Transverse colon (tissue), 4 donors: ENCODE measurements at regions not wholly inside any gene's neighbourhood (a gene's known extent, or its start where the extent isn't known, plus 50 kb on each side); places are given as distances from the start of the nearest gene placed in this dataset.
"Not testable (repeated sequence)": the region's sequence is repeated elsewhere in the genome, so short reads cannot be mapped to it uniquely, and the experiment has no call there.

Experiments used
- DNase-seq: peaks from one replicate; pipeline ENCODE4 v3.0.0-alpha.2; 2019
- H3K27ac ChIP-seq, 4 donors: fragments of 200-600 bp; sonication (generic); 2 replicates each; pipeline ENCODE4 v1.5.1; 2016 to 2018; ENCODE audit warnings: inconsistent platforms in 4 of 4
- H3K27me3 ChIP-seq: fragments of 200-600 bp; sonication (generic); 2 replicates; pipeline ENCODE4 v1.5.1; 2017; ENCODE audit warnings: inconsistent platforms
- H3K36me3 ChIP-seq, 4 donors: fragments of 200-600 bp; sonication (generic); 2 replicates each; pipeline ENCODE4 v1.5.1; 2017 to 2019; ENCODE audit warnings: inconsistent platforms in 4 of 4
- H3K4me1 ChIP-seq, 4 donors: fragments of 200-600 bp; sonication (generic); 2 replicates each; pipeline ENCODE4 v1.5.1; 2017 to 2020; ENCODE audit warnings: inconsistent platforms in 4 of 4
- H3K4me3 ChIP-seq, 4 donors: fragments of 200-600 bp; sonication (generic); 1 replicate in 1 of 4; 2 replicates in 3 of 4; pipeline versions ENCODE4 v1.5.1 to v1.6.1; 2017 to 2019; ENCODE audit warnings: inconsistent platforms in 4 of 4
- H3K9me3 ChIP-seq, 2 donors: fragments of 200-600 bp; sonication (generic); 2 replicates each; pipeline ENCODE4 v1.5.1; 2017 to 2019; ENCODE audit warnings: inconsistent platforms in 2 of 2
- EP300 ChIP-seq: sonication (generic); formaldehyde crosslinking; IDR thresholded peaks from one replicate; pipeline ENCODE4 v1.6.1; 2017; ENCODE audit warnings: antibody characterized with exemption, low read depth
- POLR2A ChIP-seq: fragments of 450-650 bp; IDR thresholded peaks from one replicate; pipeline ENCODE4 v1.6.1; 2016; ENCODE audit warnings: antibody characterized with exemption, mild to moderate bottlenecking, moderate library complexity
- POLR2AphosphoS5 ChIP-seq, 3 donors: sonication (generic); formaldehyde crosslinking; IDR thresholded peaks; one replicate each; pipeline ENCODE4 v1.6.1; 2016; ENCODE audit warnings: antibody characterized with exemption in 3 of 3
- WGBS, 2 donors: methylation state at CpG; one replicate each; pipeline ENCODE4 v1.1.5; 2018; ENCODE audit warnings: low coverage in 1 of 2; 5-methylcytosine and 5-hydroxymethylcytosine counted together
- in situ Hi-C, 4 donors: fragments of 200-750 bp; cut with MboI; loops; one replicate each; pipeline versions ENCODE4 v1.15.0 to v1.15.1; 2017; ENCODE audit warnings: low sequenced_read_pairs in 3 of 4, low pct_ligation_motif_present in 1 of 4, low pct_unique_long_range_greater_than_20kb in 1 of 4
- intact Hi-C: fragments of 100-400 bp; cut with DNase I; formaldehyde crosslinking; loops from one replicate; pipeline ENCODE4 v1.15.1; 2023; ENCODE audit warnings: low total_unique reads
- TF ChIP-seq, protein P1 (sequence below), 5 experiments: fragments of 200-600 bp in 3 of 5; fragments of 450-650 bp in 2 of 5; sonication (generic) in 3 of 5; IDR thresholded peaks; 1 replicate in 2 of 5; 2 replicates in 3 of 5; pipeline ENCODE4 v1.5.1; 2016 to 2017; ENCODE audit warnings: antibody characterized with exemption in 5 of 5, inconsistent platforms in 3 of 5, mild to moderate bottlenecking in 2 of 5, moderate library complexity in 1 of 5

- WGBS, 2 donors, result 33 to 48% methylated on average over 3 of the region's 3 CpGs
- TF ChIP-seq POLR2A (no peak), POLR2AphosphoS5 (IDR thresholded peaks at IDR 0.05) (no peak), EP300 (no peak)
- TF ChIP-seq, protein P1, sequence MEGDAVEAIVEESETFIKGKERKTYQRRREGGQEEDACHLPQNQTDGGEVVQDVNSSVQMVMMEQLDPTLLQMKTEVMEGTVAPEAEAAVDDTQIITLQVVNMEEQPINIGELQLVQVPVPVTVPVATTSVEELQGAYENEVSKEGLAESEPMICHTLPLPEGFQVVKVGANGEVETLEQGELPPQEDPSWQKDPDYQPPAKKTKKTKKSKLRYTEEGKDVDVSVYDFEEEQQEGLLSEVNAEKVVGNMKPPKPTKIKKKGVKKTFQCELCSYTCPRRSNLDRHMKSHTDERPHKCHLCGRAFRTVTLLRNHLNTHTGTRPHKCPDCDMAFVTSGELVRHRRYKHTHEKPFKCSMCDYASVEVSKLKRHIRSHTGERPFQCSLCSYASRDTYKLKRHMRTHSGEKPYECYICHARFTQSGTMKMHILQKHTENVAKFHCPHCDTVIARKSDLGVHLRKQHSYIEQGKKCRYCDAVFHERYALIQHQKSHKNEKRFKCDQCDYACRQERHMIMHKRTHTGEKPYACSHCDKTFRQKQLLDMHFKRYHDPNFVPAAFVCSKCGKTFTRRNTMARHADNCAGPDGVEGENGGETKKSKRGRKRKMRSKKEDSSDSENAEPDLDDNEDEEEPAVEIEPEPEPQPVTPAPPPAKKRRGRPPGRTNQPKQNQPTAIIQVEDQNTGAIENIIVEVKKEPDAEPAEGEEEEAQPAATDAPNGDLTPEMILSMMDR (IDR thresholded peaks at IDR 0.05), result no peak
- Histone ChIP-seq H3K9me3 (no peaks in the 10 kb centered on the region), H3K27me3 (no peaks in the 10 kb centered on the region), H3K36me3 (no peaks in the 10 kb centered on the region), H3K4me3 (no peak overlapping the region), H3K27ac (peak overlapping the region; percentile 22 to 64 (median 58)), H3K4me1 (peaks cover 3 to 14% (median 9%) of the 10 kb centered on the region in 4 donors)
- intact Hi-C loops (no loop called here), in situ Hi-C loops (no loop called here)
- DNase-seq, result peak; percentile 60
These were observed 224.2 kb upstream of the RUNX1 start for GRCh38 chr21:35273333-35273732.

- in situ Hi-C loops, H3K27ac ChIP-seq: not testable (repeated sequence)
These were observed 222.4 kb upstream of the RUNX1 start for GRCh38 chr21:35271344-35272118.

GRCh38 chr21:35268817-35269216 lies 219.7 kb upstream of the RUNX1 start:
- Histone ChIP-seq H3K27me3 (no peaks in the 10 kb centered on the region), H3K4me3 (no peak overlapping the region), H3K9me3 (no peaks in the 10 kb centered on the region), H3K4me1 (peaks cover 0 to 7% (median 2%) of the 10 kb centered on the region in 4 donors), H3K27ac (no peak overlapping the region), H3K36me3 (no peaks in the 10 kb centered on the region)
- no peak for TF ChIP-seq POLR2A
- TF ChIP-seq, protein P1 (IDR thresholded peaks at IDR 0.05), result no peak
- in situ Hi-C loops (no loop called here), intact Hi-C loops (no loop called here)
- DNase-seq, result no peak
- 81 to 82% methylated on average over 4 of the region's 4 CpGs for WGBS, 2 donors

More at GRCh38 chr21:35271344-35272118, 222.4 kb upstream of the RUNX1 start:
- intact Hi-C loops, H3K27me3 ChIP-seq, H3K4me3 ChIP-seq, H3K36me3 ChIP-seq, H3K9me3 ChIP-seq, DNase-seq: not testable (repeated sequence)
- peaks cover 3 to 14% (median 9%) of the 10 kb centered on the region in 4 donors for H3K4me1 ChIP-seq
- 93 to 100% methylated on average over 3 to 4 of the region's 4 CpGs for WGBS, 2 donors

- no peaks in the 10 kb centered on the region for H3K27me3 ChIP-seq
- intact Hi-C loops, result no loop called here
- H3K36me3 ChIP-seq, result no peaks in the 10 kb centered on the region
- in situ Hi-C loops, result no loop called here
- no peak overlapping the region for H3K4me3 ChIP-seq
- TF ChIP-seq POLR2A (no peak), POLR2AphosphoS5 (IDR thresholded peaks at IDR 0.05) (no peak), EP300 (no peak)
- TF ChIP-seq, protein P1 (IDR thresholded peaks at IDR 0.05), result no peak
- no peak for DNase-seq
- H3K27ac ChIP-seq, result no peak overlapping the region
- peaks cover 0 to 1% (median 0%) of the 10 kb centered on the region in 4 donors for H3K4me1 ChIP-seq
- H3K9me3 ChIP-seq, result no peaks in the 10 kb centered on the region
- 83 to 87% methylated on average over 1 of the region's 1 CpG for WGBS, 2 donors
These were observed 219.2 kb upstream of the RUNX1 start for GRCh38 chr21:35268261-35268660.

DNA sequence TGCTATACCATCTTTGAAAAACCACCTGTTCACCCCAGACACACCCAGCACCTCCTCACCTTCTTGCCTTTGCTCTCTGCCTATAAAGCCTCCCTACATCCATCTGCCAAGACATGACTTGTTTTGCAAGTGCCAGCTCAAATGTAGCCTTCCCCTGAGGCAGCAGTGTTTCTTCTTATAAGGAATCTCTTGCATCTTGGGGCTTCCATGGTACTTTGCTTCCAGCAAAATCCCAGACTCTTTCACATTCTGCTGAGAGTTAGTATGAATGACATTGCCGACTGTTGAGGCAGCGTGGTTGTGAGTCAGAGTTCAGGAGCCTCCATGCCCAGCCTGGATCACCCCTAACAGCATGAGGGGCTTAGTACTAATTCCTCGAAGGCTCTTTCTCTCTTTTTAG lies 217.4 kb upstream of the RUNX1 start:
- Histone ChIP-seq H3K27ac (no peak overlapping the region), H3K36me3 (no peaks in the 10 kb centered on the region), H3K4me3 (no peak overlapping the region), H3K9me3 (no peaks in the 10 kb centered on the region), H3K27me3 (no peaks in the 10 kb centered on the region), H3K4me1 (no peaks in the 10 kb centered on the region)
- WGBS, 2 donors, result 91% methylated on average over 3 of the region's 3 CpGs; no CpG with 5 or more reads in 1 of the 2 donors
- TF ChIP-seq EP300, result no peak
- no peak for TF ChIP-seq POLR2AphosphoS5 (IDR thresholded peaks at IDR 0.05)
- TF ChIP-seq POLR2A, result no peak
- TF ChIP-seq, protein P1 (IDR thresholded peaks at IDR 0.05), result no peak
- in situ Hi-C loops (no loop called here), intact Hi-C loops (no loop called here)
- DNase-seq, result no peak
